IMR-90 (cell line): ENCODE measurements at regions not wholly inside any gene's neighbourhood (a gene's known extent, or its start where the extent isn't known, plus 50 kb on each side); places are given as distances from the start of the nearest gene placed in this dataset.

Experiments
- ATAC-seq: fragments of 200-7000 bp; cut with Tn5 transposase; 2 replicates; pipeline ENCODE4 v1.9.1; 2020; ENCODE audit warnings: low read depth, mild to moderate bottlenecking, moderate library complexity
- BruUV-seq: library from RNA; stranded (reverse); fragments of 400-500 nt; replicated peaks from 2 replicates; lab custom pipeline; 2021; lab: Mats Ljungman, UMichigan
- CTCF ChIA-PET: fragments of 300-600 bp; formaldehyde crosslinking; extraction: SDS; loops from one replicate; lab custom pipeline; 2021; ENCODE audit warnings: antibody characterized with exemption; lab: Yijun Ruan, JAX
- POLR2A ChIA-PET: fragments of 300-600 bp; sonication (Branson Sonifier 250); formaldehyde crosslinking; loops from one replicate; lab custom pipeline; 2022; ENCODE audit warnings: antibody characterized with exemption; ENCODE audit not compliant: unreplicated experiment; lab: Charles Lee
- DNase-seq: peaks from one replicate; pipeline ENCODE4 v3.0.0; 2013
- H2AFZ ChIP-seq: replicated peaks from 2 replicates; pipeline ENCODE3; 2013; ENCODE audit warnings: low read length, mild to moderate bottlenecking; ENCODE audit not compliant: poor library complexity
- H2AK5ac ChIP-seq: 2 replicates; pipeline ENCODE4 v1.6.1; 2013; ENCODE audit warnings: low read depth, low read length, inconsistent platforms
- H2AK9ac ChIP-seq: replicated peaks from 2 replicates; pipeline ENCODE3; 2013; ENCODE audit warnings: mild to moderate bottlenecking, low read depth, low read length, moderate library complexity; ENCODE audit not compliant: poor library complexity
- H2BK120ac ChIP-seq: 2 replicates; pipeline ENCODE4 v1.6.1; 2013; ENCODE audit warnings: low read depth, low read length, inconsistent platforms
- H2BK15ac ChIP-seq: 3 replicates; pipeline ENCODE4 v1.6.1; 2013; ENCODE audit warnings: low read depth, low read length, inconsistent platforms
- H2BK20ac ChIP-seq: 2 replicates; pipeline ENCODE4 v1.6.1; 2013; ENCODE audit warnings: low read depth, mild to moderate bottlenecking, inconsistent platforms, low read length, moderate library complexity
- H2BK5ac ChIP-seq: 2 replicates; pipeline ENCODE4 v1.6.1; 2013; ENCODE audit warnings: mild to moderate bottlenecking, low read depth, low read length, inconsistent platforms; ENCODE audit not compliant: poor library complexity, severe bottlenecking
- H3K14ac ChIP-seq: replicated peaks from 2 replicates; pipeline ENCODE4 v1.6.1; 2013; ENCODE audit warnings: low read depth, low read length, inconsistent platforms
- H3K18ac ChIP-seq: 2 replicates; pipeline ENCODE4 v1.6.1; 2013; ENCODE audit warnings: low read depth, low read length, control low read depth
- H3K23ac ChIP-seq: 2 replicates; pipeline ENCODE4 v1.6.1; 2013; ENCODE audit warnings: low read depth, low read length, inconsistent platforms
- H3K27ac ChIP-seq: 2 replicates; pipeline ENCODE4 v1.5.1; 2013; ENCODE audit warnings: mild to moderate bottlenecking, control low read depth, low read length; ENCODE audit not compliant: insufficient read depth
- H3K27me3 ChIP-seq: 2 replicates; pipeline ENCODE4 v1.6.1; 2013; ENCODE audit warnings: low read length; ENCODE audit not compliant: control insufficient read depth, insufficient read depth
- H3K36me3 ChIP-seq: 2 replicates; pipeline ENCODE4 v1.6.1; 2013; ENCODE audit warnings: low read length, mixed read lengths; ENCODE audit not compliant: control insufficient read depth, insufficient read depth
- H3K4ac ChIP-seq: 2 replicates; pipeline ENCODE4 v1.6.1; 2013; ENCODE audit warnings: low read depth, low read length, inconsistent platforms
- H3K4me1 ChIP-seq: 2 replicates; pipeline ENCODE4 v1.6.1; 2013; ENCODE audit warnings: low read length, mixed read lengths; ENCODE audit not compliant: control insufficient read depth, insufficient read depth
- H3K4me2 ChIP-seq: 2 replicates; pipeline ENCODE4 v1.6.1; 2013; ENCODE audit warnings: low read depth, mild to moderate bottlenecking, control low read depth, low read length, moderate library complexity
- H3K4me3 ChIP-seq: 2 replicates; pipeline ENCODE4 v1.5.1; 2013; ENCODE audit warnings: low read depth, mild to moderate bottlenecking, control low read depth, low read length, moderate library complexity; ENCODE audit not compliant: insufficient read depth
- H3K56ac ChIP-seq: 2 replicates; pipeline ENCODE4 v1.6.1; 2013; ENCODE audit warnings: low read length, inconsistent platforms; ENCODE audit not compliant: insufficient read depth; ENCODE audit errors: extremely low read depth
- H3K79me1 ChIP-seq, 2 experiments: 2 replicates each; pipeline ENCODE4 v1.6.1; 2013; ENCODE audit warnings: low read length in 2 of 2, inconsistent platforms in 1 of 2, low read depth in 1 of 2
- H3K9ac ChIP-seq: 2 replicates; pipeline ENCODE4 v1.6.1; 2013; ENCODE audit warnings: low read depth, low read length, control low read depth
- H3K9me1 ChIP-seq: 2 replicates; pipeline ENCODE4 v1.6.1; 2013; ENCODE audit warnings: low read length, inconsistent platforms; ENCODE audit not compliant: insufficient read depth
- H3K9me3 ChIP-seq: 2 replicates; pipeline ENCODE4 v1.6.1; 2013; ENCODE audit warnings: low read length; ENCODE audit not compliant: control insufficient read depth, insufficient read depth
- H4K20me1 ChIP-seq: 2 replicates; pipeline ENCODE4 v1.6.1; 2013; ENCODE audit warnings: low read length, inconsistent platforms; ENCODE audit not compliant: insufficient read depth
- H4K5ac ChIP-seq: 2 replicates; pipeline ENCODE4 v1.6.1; 2013; ENCODE audit warnings: mild to moderate bottlenecking, low read depth, low read length, control low read depth
- H4K8ac ChIP-seq, 2 experiments: 2 replicates each; pipeline ENCODE4 v1.6.1; 2013; ENCODE audit warnings: low read depth in 2 of 2, low read length in 2 of 2, control low read depth in 1 of 2, inconsistent platforms in 1 of 2
- H4K91ac ChIP-seq: 2 replicates; pipeline ENCODE4 v1.6.1; 2013; ENCODE audit warnings: low read depth, low read length, inconsistent platforms; ENCODE audit not compliant: insufficient read depth
- CHD1 ChIP-seq: IDR thresholded peaks from 2 replicates; pipeline ENCODE4 v1.6.1; 2012; ENCODE audit warnings: low read depth, low read length, improper control_type of control experiment
- FOS ChIP-seq: fragments of 150-350 bp; IDR thresholded peaks from 2 replicates; pipeline ENCODE4 v1.6.1; 2016; ENCODE audit warnings: low read depth, low read length
- MAFK ChIP-seq: IDR thresholded peaks from 2 replicates; pipeline ENCODE4 v1.6.1; 2012; ENCODE audit warnings: low read depth, low read length, improper control_type of control experiment
- MAZ ChIP-seq: IDR thresholded peaks from 2 replicates; pipeline ENCODE4 v1.6.1; 2012; ENCODE audit warnings: low read depth, mild to moderate bottlenecking, low read length, improper control_type of control experiment, moderate library complexity, borderline replicate concordance
- RCOR1 ChIP-seq: IDR thresholded peaks from 2 replicates; pipeline ENCODE4 v1.6.1; 2012; ENCODE audit warnings: mild to moderate bottlenecking, low read length, improper control_type of control experiment; ENCODE audit not compliant: insufficient replicate concordance
- RFX5 ChIP-seq: IDR thresholded peaks from 2 replicates; pipeline ENCODE4 v1.8.0; 2012; ENCODE audit warnings: low read depth, mild to moderate bottlenecking, low read length, moderate library complexity
- SMC3 ChIP-seq: fragments of 150-350 bp; IDR thresholded peaks from 2 replicates; pipeline ENCODE4 v1.6.1; 2016; ENCODE audit warnings: low read depth, mild to moderate bottlenecking, antibody characterized with exemption, low read length, moderate library complexity
- WGBS, 2 experiments: methylation state at CpG; one replicate each; pipeline versions ENCODE4 v1.1.5 to v1.1.7; 2013; ENCODE audit warnings: missing lambda C conversion rate in 2 of 2; ENCODE audit not compliant: insufficient read length in 1 of 2; ENCODE audit errors: extremely low coverage in 2 of 2; 5-methylcytosine and 5-hydroxymethylcytosine counted together
- dilution Hi-C: fragments of 300-500 bp; cut with HindIII; formaldehyde crosslinking; loops from one replicate; pipeline ENCODE4 v1.14.3; 2018; ENCODE audit warnings: low sequenced_read_pairs; ENCODE audit not compliant: unreplicated experiment
- in situ Hi-C: fragments of 300-500 bp; cut with MboI; formaldehyde crosslinking; loops from 3 replicates; pipeline ENCODE4 v1.14.3; 2019; ENCODE audit warnings: low sequenced_read_pairs, inconsistent platforms, mixed read lengths
- intact Hi-C: fragments of 100-400 bp; cut with micrococcal nuclease; formaldehyde crosslinking; loops from 2 replicates; pipeline ENCODE4 v1.10.0; 2022
- TF ChIP-seq, protein P1 (sequence below): fragments of 150-350 bp; IDR thresholded peaks from 2 replicates; pipeline ENCODE4 v1.6.1; 2016; ENCODE audit warnings: low read depth, mild to moderate bottlenecking, low read length, moderate library complexity, borderline replicate concordance

DNA sequence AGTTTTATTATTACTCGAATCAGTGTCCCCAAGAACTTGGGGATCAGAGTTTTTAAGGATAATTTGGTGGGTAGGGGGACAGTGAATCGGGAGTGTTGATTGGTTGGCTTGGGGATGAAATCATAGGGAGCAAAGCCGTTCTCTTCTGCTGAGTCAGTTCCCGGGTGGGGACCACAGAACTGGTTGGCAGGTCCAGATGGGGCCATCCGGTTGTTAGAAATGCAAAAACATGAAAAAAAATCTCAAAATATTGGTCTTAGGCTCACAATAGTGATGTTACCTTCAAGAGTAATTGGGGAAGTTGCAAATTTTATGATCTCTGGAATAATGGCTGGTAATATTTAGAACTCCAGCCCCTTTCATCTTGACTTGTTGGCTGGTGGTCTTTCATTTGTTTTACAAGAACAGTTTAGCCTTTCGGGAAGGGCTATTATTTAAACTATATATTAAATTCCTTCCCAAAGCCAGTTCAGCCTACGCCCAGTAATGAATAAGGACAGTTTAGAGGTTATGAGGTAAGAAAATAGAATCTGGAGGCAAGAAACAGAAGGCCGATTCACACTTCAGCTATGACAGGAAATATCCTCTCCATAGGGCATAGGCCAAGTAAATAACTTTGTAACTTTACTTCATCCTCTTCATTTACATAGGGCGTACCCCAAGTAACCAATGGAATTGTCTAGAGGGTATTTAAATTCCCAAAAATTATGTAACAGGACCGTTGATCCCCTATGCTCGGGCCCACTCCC lies 164.1 kb upstream of the STS start:
- Histone ChIP-seq H3K36me3 (no peaks in the 10 kb centered on the region), H3K27me3 (no peaks in the 10 kb centered on the region), H3K27ac (no peak overlapping the region), H3K9ac (no peak overlapping the region), H3K56ac (no peak overlapping the region), H3K4me2 (no peak overlapping the region), H3K9me3 (no peaks in the 10 kb centered on the region; the same call in 1 of the 2 replicates), H4K8ac (no peak overlapping the region), H4K20me1 (no peaks in the 10 kb centered on the region), H3K18ac (no peak overlapping the region), H2BK5ac (no peak overlapping the region), H2BK15ac (no peak overlapping the region), H3K79me1 (no peaks in the 10 kb centered on the region), H4K91ac (no peak overlapping the region), H3K9me1 (no peaks in the 10 kb centered on the region), H3K4ac (no peak overlapping the region), H3K23ac (no peak overlapping the region), H2BK20ac (no peak overlapping the region), H4K5ac (no peak overlapping the region), H3K4me3 (no peak overlapping the region), H2AK5ac (no peak overlapping the region), H2AFZ (no peak overlapping the region), H3K14ac (no peak overlapping the region), H3K4me1 (no peaks in the 10 kb centered on the region), H2BK120ac (no peak overlapping the region), H2AK9ac (no peak overlapping the region)
- dilution Hi-C loops = no loop called here
- intact Hi-C loops = no loop called here
- DNase-seq (no peak), ATAC-seq (no peak)
- no TSS peak for BruUV-seq
- CTCF ChIA-PET = no interaction called here
- POLR2A ChIA-PET = no interaction called here
- TF ChIP-seq RCOR1 = no peak
- TF ChIP-seq MAZ = no peak
- TF ChIP-seq RFX5 = no peak
- TF ChIP-seq, protein P1, sequence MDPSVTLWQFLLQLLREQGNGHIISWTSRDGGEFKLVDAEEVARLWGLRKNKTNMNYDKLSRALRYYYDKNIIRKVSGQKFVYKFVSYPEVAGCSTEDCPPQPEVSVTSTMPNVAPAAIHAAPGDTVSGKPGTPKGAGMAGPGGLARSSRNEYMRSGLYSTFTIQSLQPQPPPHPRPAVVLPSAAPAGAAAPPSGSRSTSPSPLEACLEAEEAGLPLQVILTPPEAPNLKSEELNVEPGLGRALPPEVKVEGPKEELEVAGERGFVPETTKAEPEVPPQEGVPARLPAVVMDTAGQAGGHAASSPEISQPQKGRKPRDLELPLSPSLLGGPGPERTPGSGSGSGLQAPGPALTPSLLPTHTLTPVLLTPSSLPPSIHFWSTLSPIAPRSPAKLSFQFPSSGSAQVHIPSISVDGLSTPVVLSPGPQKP = no peak
- TF ChIP-seq FOS = no peak
- no peak for TF ChIP-seq SMC3
- TF ChIP-seq MAFK = no peak
- no peak for TF ChIP-seq CHD1
- 30% methylated on average over 2 of the region's 11 CpGs; no CpG with 5 or more reads in 1 of the 2 experiments for WGBS, 2 experiments
- in situ Hi-C loops = no loop called here
